Fibroblast of the aortic adventitia (primary cell): ENCODE measurements at regions not wholly inside any gene's neighbourhood (a gene's known extent, or its start where the extent isn't known, plus 50 kb on each side); places are given as distances from the start of the nearest gene placed in this dataset.

Source experiments
- DNase-seq: peaks from one replicate; pipeline ENCODE4 v3.0.0-alpha.2; 2010; ENCODE audit warnings: low read depth
- H3K4me3 ChIP-seq: 2 replicates; pipeline ENCODE4 v1.5.1; 2011; ENCODE audit warnings: low read depth, mild to moderate bottlenecking, control low read depth, low read length, moderate library complexity
- TF ChIP-seq, protein P1 (sequence below): IDR thresholded peaks from 2 replicates; pipeline ENCODE4 v1.5.1; 2011; ENCODE audit warnings: mild to moderate bottlenecking, low read length, control low read depth, inconsistent platforms; ENCODE audit not compliant: insufficient read depth

GRCh38 chr10:130767116-130767730 lies 544.3 kb downstream of the TCERG1L start:
- no peak for DNase-seq
- TF ChIP-seq, protein P1, sequence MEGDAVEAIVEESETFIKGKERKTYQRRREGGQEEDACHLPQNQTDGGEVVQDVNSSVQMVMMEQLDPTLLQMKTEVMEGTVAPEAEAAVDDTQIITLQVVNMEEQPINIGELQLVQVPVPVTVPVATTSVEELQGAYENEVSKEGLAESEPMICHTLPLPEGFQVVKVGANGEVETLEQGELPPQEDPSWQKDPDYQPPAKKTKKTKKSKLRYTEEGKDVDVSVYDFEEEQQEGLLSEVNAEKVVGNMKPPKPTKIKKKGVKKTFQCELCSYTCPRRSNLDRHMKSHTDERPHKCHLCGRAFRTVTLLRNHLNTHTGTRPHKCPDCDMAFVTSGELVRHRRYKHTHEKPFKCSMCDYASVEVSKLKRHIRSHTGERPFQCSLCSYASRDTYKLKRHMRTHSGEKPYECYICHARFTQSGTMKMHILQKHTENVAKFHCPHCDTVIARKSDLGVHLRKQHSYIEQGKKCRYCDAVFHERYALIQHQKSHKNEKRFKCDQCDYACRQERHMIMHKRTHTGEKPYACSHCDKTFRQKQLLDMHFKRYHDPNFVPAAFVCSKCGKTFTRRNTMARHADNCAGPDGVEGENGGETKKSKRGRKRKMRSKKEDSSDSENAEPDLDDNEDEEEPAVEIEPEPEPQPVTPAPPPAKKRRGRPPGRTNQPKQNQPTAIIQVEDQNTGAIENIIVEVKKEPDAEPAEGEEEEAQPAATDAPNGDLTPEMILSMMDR, result no peak
- no peak overlapping the region for H3K4me3 ChIP-seq

- TF ChIP-seq, protein P1, result no peak
- DNase-seq, result no peak
- no peak overlapping the region for H3K4me3 ChIP-seq
Measured at GRCh38 chr10:130769146-130770017, 542.1 kb downstream of the TCERG1L start.

DNA sequence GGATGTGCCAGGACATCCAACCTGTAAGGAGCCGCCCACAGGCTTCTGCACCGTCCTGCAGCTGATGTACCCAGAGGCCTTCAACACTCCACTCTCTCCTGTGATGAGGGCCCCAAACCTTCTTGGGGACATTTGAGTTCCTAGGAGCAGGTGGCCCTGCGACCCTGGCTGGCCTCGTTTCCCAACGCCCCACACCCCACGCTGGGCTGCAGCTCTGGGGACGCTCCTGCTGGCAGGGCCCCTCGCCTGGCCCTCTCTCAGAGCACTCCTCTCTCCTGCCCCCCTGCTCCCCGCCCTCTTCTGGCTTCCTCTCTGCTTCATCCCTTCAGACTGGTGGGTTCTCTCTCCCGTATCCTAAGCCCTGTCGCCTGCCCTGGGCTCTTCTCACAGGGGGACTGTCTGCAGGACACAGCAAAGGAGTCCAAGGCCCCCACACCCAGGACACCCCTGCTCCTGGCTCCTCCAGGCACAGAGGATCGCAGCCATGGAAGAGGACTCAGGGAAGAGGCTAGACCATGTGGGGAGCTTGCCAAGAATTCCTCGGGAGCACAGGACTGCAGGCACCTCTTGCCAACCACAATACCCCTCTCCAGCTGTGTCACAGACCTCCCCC lies 541.4 kb downstream of the TCERG1L start:
- no peak overlapping the region for H3K4me3 ChIP-seq
- TF ChIP-seq, protein P1, result no peak

DNA sequence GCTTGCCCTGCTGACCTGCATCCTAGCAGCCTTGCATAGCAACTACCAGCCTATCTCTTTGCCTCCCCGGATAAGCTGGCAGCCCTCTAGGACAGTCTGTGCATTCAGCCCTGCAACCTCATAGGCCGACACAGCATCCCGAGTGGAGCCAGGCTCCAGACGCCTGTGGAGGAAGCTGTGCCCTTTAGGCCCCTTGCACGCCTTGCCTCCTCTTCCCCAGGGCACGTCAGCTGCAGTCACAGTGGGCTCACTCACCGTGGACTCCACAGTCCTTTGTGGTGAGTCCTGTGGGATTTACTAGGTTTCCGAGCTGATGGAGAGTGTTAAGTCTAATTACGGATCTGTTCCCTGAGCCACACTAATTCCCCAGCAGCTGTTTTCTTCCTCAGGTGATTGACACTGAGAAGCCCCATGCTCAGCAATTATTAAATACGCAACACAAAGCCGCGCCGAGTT lies 540.0 kb downstream of the TCERG1L start:
- TF ChIP-seq, protein P1, result no peak
- DNase-seq, result no peak
- no peak overlapping the region for H3K4me3 ChIP-seq

More for the DNA sequence above, 541.4 kb downstream of the TCERG1L start:
- no peak for DNase-seq

- DNase-seq, result no peak
- no peak overlapping the region for H3K4me3 ChIP-seq
- TF ChIP-seq, protein P1, result no peak
Measured at GRCh38 chr10:130772056-130772455, 539.5 kb downstream of the TCERG1L start.

- DNase-seq, result no peak
- H3K4me3 ChIP-seq, result no peak overlapping the region
- TF ChIP-seq, protein P1, result no peak
Measured at GRCh38 chr10:130772676-130773075, 538.8 kb downstream of the TCERG1L start.
